ENCODE measurements at regions not wholly inside any gene's neighbourhood (a gene's known extent, or its start where the extent isn't known, plus 50 kb on each side); places are given as distances from the start of the nearest gene placed in this dataset.

- no peak for DNase-seq (ENCODE audit: low spot score)
- in situ Hi-C loops (cut with HindIII; ENCODE audit: low sequenced_read_pairs), result no loop called here
These were observed 140.5 kb upstream of the OPRM1 start for GRCh38 chr6:153898360-153899059.

GRCh38 chr6:153882411-153882810 is 156.6 kb upstream of the OPRM1 start:
- no peak for DNase-seq (ENCODE audit: low spot score)
- in situ Hi-C loops (cut with HindIII; ENCODE audit: low sequenced_read_pairs), result no loop called here

DNA sequence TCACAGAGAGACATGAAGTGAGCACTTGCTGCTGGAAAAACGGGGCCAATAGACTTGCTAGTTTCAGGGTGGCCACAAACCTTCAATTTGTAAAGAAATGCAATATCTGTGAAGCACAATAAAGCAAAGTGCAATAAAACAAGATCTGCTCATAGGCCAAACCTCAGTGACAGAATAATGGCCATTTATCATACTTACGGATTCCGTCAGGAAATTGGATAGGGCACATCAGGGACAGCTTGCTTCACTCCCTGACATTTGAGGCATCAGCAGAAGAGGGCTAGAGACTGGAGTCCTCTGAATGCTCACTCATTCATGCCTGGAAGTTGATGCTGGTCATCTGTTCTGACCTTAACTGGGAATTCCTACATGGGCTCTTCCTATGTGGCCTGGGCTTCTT is 165.5 kb upstream of the OPRM1 start:
- DNase-seq (ENCODE audit: low spot score), result no peak
- in situ Hi-C loops (cut with HindIII; ENCODE audit: low sequenced_read_pairs), result no loop called here

GRCh38 chr6:153872946-153873345 is 166.1 kb upstream of the OPRM1 start:
- in situ Hi-C loops (cut with HindIII; ENCODE audit: low sequenced_read_pairs), result no loop called here
- no peak for DNase-seq (ENCODE audit: low spot score)

DNA sequence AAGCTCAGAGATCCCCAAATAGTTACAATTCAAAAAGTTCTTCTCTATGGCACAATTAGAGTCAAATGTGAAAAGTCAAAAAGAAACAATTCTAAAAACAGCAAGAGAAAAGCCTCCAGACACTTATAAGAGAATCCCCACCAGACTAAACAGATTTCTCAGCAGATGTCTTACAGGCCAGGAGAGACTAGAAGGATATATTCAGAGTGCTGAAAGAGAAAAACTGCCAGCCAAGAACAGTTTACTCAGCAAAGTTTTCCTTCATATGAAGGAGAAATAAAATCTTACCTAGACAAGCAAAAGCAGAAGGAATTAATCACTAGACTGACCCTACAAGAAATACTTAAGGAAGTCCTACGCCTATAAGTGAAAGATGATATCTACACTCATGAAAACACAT is 176.1 kb upstream of the OPRM1 start:
- DNase-seq (ENCODE audit: low spot score), result no peak
- in situ Hi-C loops (cut with HindIII; ENCODE audit: low sequenced_read_pairs), result no loop called here

DNA sequence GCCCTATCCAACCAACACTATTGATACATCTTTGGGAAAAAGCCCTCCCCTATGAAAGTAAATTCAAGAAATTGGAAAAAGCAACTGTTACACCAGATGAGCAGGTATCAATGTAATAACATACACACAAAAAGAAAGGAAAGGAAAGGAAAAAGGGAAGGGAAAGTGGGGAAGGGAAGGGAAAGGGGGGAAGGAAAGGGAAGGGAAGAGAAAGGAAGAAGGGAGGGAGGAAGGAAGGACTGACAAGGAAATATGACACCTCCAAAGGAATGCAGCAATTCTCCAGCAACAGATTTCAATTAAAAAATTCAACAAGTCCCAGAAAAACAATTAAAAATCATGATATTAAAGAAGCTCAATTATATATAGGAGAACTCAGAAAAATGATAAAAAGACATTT is 176.9 kb upstream of the OPRM1 start:
- no peak for DNase-seq (ENCODE audit: low spot score)
- in situ Hi-C loops (cut with HindIII; ENCODE audit: low sequenced_read_pairs), result no loop called here

DNA sequence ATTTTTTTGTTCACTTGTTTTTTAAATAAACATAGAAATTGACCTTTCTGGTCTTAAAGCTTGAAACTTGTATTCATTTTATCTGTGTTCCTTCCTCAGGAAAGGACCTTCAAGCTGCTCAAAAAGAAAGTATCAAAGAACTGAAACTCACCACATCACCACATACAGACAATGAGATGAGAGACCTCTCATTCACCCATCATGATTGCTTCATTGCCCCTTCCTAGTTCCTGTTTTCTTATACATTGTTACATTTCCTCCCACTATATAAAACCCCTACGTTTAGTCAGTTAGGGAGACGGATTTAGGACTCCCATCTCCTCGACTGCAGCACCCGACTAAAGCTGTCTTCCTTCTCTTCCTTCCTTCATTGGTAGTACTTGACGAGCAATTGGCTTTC is 180.5 kb upstream of the OPRM1 start:
- in situ Hi-C loops (cut with HindIII; ENCODE audit: low sequenced_read_pairs), result no loop called here

GRCh38 chr6:153856929-153857376 is 182.1 kb upstream of the OPRM1 start:
- DNase-seq (ENCODE audit: low spot score), result no peak
- in situ Hi-C loops (cut with HindIII; ENCODE audit: low sequenced_read_pairs), result no loop called here

More for the DNA sequence above, 180.5 kb upstream of the OPRM1 start:
- DNase-seq (ENCODE audit: low spot score), result no peak

DNA sequence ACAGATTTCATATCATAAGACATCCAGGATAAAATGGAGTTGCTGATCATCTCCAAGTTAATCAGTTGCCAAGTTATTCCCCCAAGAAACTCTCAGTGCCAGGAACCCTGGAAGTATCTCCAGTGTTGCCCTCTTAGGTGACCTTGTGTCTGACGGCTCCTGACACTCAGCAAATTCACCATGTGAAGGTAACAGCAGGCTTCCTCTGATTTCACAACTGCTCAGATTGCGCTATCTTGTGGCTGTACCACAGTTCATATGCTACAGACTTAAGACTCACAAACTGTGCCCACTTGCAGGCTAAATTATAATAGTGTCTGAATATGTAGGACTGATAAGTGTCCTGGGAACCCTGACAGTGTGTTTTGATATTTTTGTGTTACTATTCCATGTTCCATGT is 186.6 kb upstream of the OPRM1 start:
- DNase-seq (ENCODE audit: low spot score), result no peak
- in situ Hi-C loops (cut with HindIII; ENCODE audit: low sequenced_read_pairs), result no loop called here

DNA sequence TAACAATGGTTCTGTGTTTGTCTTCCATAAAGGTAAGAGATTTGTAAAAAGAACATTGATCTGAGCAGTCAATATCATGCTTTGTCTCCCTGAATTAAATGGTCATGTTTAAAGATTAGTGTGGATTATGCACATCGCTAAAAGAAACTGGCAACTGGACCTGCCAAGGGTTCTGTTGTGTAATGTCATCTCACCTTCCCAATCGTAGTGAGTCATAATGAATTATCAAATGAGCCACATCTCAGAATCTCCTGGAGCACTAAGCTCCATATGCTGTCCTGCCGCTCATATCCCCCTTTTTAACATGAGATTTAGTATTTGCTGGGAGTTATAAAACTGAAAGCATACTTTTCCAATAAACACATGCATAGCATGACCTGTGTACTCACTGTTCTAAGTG is 187.0 kb upstream of the OPRM1 start:
- no peak for DNase-seq (ENCODE audit: low spot score)
- in situ Hi-C loops (cut with HindIII; ENCODE audit: low sequenced_read_pairs), result no loop called here

- in situ Hi-C loops (cut with HindIII; ENCODE audit: low sequenced_read_pairs), result no loop called here
- DNase-seq (ENCODE audit: low spot score), result no peak
These were observed 189.8 kb upstream of the OPRM1 start for GRCh38 chr6:153849072-153849779.

DNA sequence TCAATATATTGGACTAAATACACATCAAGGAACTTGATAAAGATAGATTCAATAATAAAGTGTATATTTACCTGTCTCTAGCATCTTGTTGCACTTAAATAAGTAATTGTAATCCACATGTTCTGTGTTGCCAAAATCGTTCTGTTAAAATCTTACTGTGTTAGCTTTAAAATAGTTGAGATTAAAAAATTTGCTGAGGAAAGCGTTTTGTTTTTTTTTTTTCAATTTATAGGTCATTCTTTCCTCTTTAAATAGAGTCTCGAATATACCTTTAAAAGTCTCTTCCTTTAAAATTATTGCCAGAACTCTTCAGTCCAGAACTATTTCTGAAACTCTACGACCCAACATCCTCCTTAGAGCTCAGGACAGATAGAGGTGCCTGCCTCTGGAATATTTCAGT is 195.6 kb upstream of the OPRM1 start:
- in situ Hi-C loops (cut with HindIII; ENCODE audit: low sequenced_read_pairs), result no loop called here
- no peak for DNase-seq (ENCODE audit: low spot score)

- DNase-seq (ENCODE audit: low spot score), result no peak
These were observed 196.5 kb upstream of the OPRM1 start for GRCh38 chr6:153842491-153842890.

DNA sequence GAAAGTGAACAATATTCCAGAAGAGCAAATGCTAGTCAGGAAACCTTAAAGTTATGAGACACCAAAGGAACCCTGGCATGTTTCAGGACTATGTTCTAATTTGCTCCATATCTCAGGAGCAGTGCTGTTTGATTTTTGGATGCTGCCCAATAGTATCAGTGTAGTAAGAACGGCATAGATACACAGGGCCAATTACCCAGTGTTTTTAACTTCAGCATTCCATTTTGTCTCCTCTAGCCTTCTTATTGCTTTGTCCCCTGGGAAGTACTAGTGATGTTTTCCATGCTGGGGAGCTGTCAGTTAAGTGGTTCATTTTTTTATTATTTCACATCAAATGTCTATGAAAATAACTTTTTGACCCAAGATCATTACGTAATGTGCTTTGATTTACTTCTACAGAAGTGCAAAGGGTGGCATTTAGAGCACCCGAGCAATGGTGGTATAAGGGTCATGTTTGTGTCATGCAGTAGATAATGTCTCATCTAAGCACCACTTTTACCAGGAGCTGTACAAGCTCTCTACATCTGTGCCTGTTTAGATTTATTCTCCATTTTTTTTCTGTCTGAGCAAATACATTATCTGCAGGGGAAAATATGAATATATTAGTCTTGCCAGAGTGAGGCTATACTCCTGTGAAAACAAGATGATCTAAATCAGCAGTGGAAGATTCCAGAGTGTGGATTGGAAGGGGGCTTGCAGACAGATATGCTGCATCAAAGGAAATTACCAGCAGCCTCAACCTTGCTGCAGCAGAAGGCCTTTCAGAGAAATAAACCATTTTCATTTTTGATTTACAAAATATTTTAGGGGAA is 198.8 kb upstream of the OPRM1 start:
- in situ Hi-C loops (cut with HindIII; ENCODE audit: low sequenced_read_pairs), result no loop called here
- DNase-seq (ENCODE audit: low spot score), result no peak

More at GRCh38 chr6:153842491-153842890, 196.5 kb upstream of the OPRM1 start:
- in situ Hi-C loops (cut with HindIII; ENCODE audit: low sequenced_read_pairs), result no loop called here

DNA sequence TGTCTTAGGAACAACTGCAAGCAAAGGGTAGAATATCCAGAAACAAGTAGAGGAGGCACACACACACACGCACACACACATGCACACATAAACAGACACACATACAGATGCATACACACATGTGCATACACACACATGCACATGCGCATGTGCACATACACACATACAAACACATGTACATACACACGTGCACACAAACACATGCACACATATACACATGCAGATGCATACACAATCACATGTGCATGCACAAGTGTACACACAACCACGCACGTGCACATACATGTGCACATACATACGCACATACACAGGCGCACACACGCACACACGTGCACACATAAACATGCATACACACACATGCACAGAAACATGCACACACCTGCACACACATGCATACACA is 206.5 kb upstream of the OPRM1 start:
- no peak for DNase-seq (ENCODE audit: low spot score)
- in situ Hi-C loops (cut with HindIII; ENCODE audit: low sequenced_read_pairs), result no loop called here

- in situ Hi-C loops (cut with HindIII; ENCODE audit: low sequenced_read_pairs), result no loop called here
- no peak for DNase-seq (ENCODE audit: low spot score)
These were observed 207.5 kb upstream of the OPRM1 start for GRCh38 chr6:153831350-153832078.

GRCh38 chr6:153817173-153817572 is 221.9 kb upstream of the OPRM1 start:
- DNase-seq (ENCODE audit: low spot score), result no peak
- in situ Hi-C loops (cut with HindIII; ENCODE audit: low sequenced_read_pairs), result no loop called here

- DNase-seq (ENCODE audit: low spot score), result no peak
- in situ Hi-C loops (cut with HindIII; ENCODE audit: low sequenced_read_pairs), result no loop called here
These were observed 222.7 kb upstream of the OPRM1 start for GRCh38 chr6:153816366-153816765.

GRCh38 chr6:153814136-153814535 is 224.9 kb upstream of the OPRM1 start:
- in situ Hi-C loops (cut with HindIII; ENCODE audit: low sequenced_read_pairs), result no loop called here

More at GRCh38 chr6:153814136-153814535, 224.9 kb upstream of the OPRM1 start:
- no peak for DNase-seq (ENCODE audit: low spot score)

All from G401 (cell line).